ENCODE measurements at regions not wholly inside any gene's neighbourhood (a gene's known extent, or its start where the extent isn't known, plus 50 kb on each side); places are given as distances from the start of the nearest gene placed in this dataset.

GRCh38 chrX:103911236-103911635, 51.2 kb upstream of the TMSB15B start:
- POLR2A ChIA-PET, result no interaction called here

More at GRCh38 chrX:103911236-103911635, 51.2 kb upstream of the TMSB15B start:
- TF ChIP-seq ETV6 (conservative IDR thresholded peaks at IDR 0.05 in 1 of 2, IDR thresholded peaks at IDR 0.05 in 1 of 2; ENCODE audit: borderline replicate concordance in 1 of 2, low read depth in 1 of 2), result no peak
- TF ChIP-seq ZBTB11 (CRISPR knock-in tag; IDR thresholded peaks at IDR 0.05), result no peak
- peak; percentile 65; the same call in 1 of the 2 replicates for TF ChIP-seq NFYB (IDR thresholded peaks at IDR 0.05; ENCODE audit: insufficient read depth, low read depth, low read length)
- TF ChIP-seq IRF4 (IDR thresholded peaks at IDR 0.05; ENCODE audit: low read depth, low read length), result no peak
- Histone ChIP-seq H3K36me3 (ENCODE audit: control insufficient read depth in 2 of 2, insufficient read depth in 2 of 2, low read length in 1 of 2) (no peaks in the 10 kb centered on the region), H3K79me2 (ENCODE audit: control insufficient read depth, insufficient read depth, low read length) (no peaks in the 10 kb centered on the region), H3K4me2 (ENCODE audit: control insufficient read depth, insufficient read depth) (no peak overlapping the region), H3K9me3 (replicated peaks; ENCODE audit: control insufficient read depth, insufficient read depth, low read length) (no peaks in the 10 kb centered on the region; the same call in 2 of the 3 replicates), H3K9ac (ENCODE audit: control insufficient read depth, insufficient read depth, low read length) (no peak overlapping the region), H4K20me1 (ENCODE audit: control insufficient read depth, insufficient read depth) (no peaks in the 10 kb centered on the region), H3K27ac (ENCODE audit: control insufficient read depth, insufficient read depth) (no peak overlapping the region), H3K4me3 (no peak overlapping the region), H3K27me3 (replicated peaks in 1 of 2; ENCODE audit: control insufficient read depth in 2 of 2, insufficient read depth in 2 of 2, low read length in 1 of 2) (no peaks in the 10 kb centered on the region), H3K4me1 (ENCODE audit: control insufficient read depth, insufficient read depth, low read length) (no peaks in the 10 kb centered on the region), H2AFZ (ENCODE audit: control insufficient read depth, low read depth, low read length) (no peak overlapping the region)
- no TSS peak for BruUV-seq (replicated peaks)
- CTCF ChIA-PET, result no interaction called here
- SMC1A ChIA-PET (ENCODE audit: uncharacterized antibody, unreplicated experiment), result no interaction called here
- WGBS (ENCODE audit: insufficient coverage, insufficient replicate concordance, low lambda C conversion rate, missing lambda C conversion rate), result 47% methylated on average over 2 of the region's 2 CpGs
- in situ Hi-C loops (cut with MboI) (no loop called here), intact Hi-C loops (cut with micrococcal nuclease; ENCODE audit: unreplicated experiment) (no loop called here)
- no peak for FAIRE-seq
- ATAC-seq, result no peak
- DNase-seq (ENCODE audit: low read depth, low spot score), result no peak
- RAD21 ChIA-PET (ENCODE audit: unreplicated experiment), result no interaction called here

Measured in GM12878 (cell line).